Panc1 (cell line): ENCODE measurements at regions not wholly inside any gene's neighbourhood (a gene's known extent, or its start where the extent isn't known, plus 50 kb on each side); places are given as distances from the start of the nearest gene placed in this dataset.

Experiments used
- CTCF ChIP-seq: fragments of 450-650 bp; IDR thresholded peaks from 2 replicates; pipeline ENCODE4 v1.5.1; 2017; ENCODE audit warnings: mild to moderate bottlenecking
- POLR2AphosphoS5 ChIP-seq: IDR thresholded peaks from 2 replicates; pipeline ENCODE4 v1.6.1; 2012; ENCODE audit warnings: mild to moderate bottlenecking, low read depth, low read length, moderate library complexity

GRCh38 chr7:40944981-40945585 lies 757.8 kb downstream of the INHBA start:
- TF ChIP-seq POLR2AphosphoS5 (no peak), CTCF (no peak)
